ENCODE measurements at regions not wholly inside any gene's neighbourhood (a gene's known extent, or its start where the extent isn't known, plus 50 kb on each side); places are given as distances from the start of the nearest gene placed in this dataset.
"Not testable (repeated sequence)": the region's sequence is repeated elsewhere in the genome, so short reads cannot be mapped to it uniquely, and the experiment has no call there.

DNA sequence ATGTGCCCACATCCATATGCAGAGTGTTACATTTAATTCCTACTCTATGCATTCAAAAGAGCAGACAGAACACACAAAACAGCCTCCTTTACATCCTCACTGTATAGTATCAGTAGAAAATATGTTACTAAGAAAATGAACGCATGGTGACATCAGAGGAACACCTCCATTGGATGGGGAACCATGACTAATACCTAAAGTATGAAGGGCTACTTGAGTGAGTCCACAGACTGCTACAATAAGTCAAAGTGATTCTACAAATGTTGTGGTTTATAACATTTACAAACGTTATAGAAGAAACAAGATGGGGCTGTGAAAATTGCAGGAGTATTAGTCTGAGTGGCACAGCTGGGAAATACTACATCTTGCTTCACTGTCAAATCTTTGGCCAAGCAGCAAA is 1830.9 kb upstream of the PIK3C3 start:
- intact Hi-C loops (cut with micrococcal nuclease) = no loop called here
- H3K9me3 Mint-ChIP-seq (ENCODE audit: unreplicated experiment) = no peaks in the 10 kb centered on the region
- ChIA-PET POLR2A (no interaction called here), CTCF (no interaction called here)
- no peaks in the 10 kb centered on the region for H3K36me3 Mint-ChIP-seq (ENCODE audit: insufficient read depth, unreplicated experiment)
- H3K27ac Mint-ChIP-seq (ENCODE audit: low read depth, unreplicated experiment) = no peak overlapping the region
- no peak overlapping the region for H3K4me3 Mint-ChIP-seq (ENCODE audit: unreplicated experiment)
- TF ChIP-seq CTCF (IDR thresholded peaks at IDR 0.05; ENCODE audit: unreplicated experiment) = no peak
- peaks cover 15% of the 10 kb centered on the region for H3K4me1 Mint-ChIP-seq (ENCODE audit: insufficient read depth, unreplicated experiment)
- no TSS peak for BruUV-seq (replicated peaks)
- peak; percentile 61 for DNase-seq (ENCODE audit: unreplicated experiment)
- H3K27me3 Mint-ChIP-seq (ENCODE audit: insufficient read depth, unreplicated experiment) = no peaks in the 10 kb centered on the region

GRCh38 chr18:40120796-40121391 is 1834.1 kb upstream of the PIK3C3 start:
- no peaks in the 10 kb centered on the region for H3K27me3 Mint-ChIP-seq (ENCODE audit: insufficient read depth, unreplicated experiment)
- no peak for TF ChIP-seq CTCF (IDR thresholded peaks at IDR 0.05; ENCODE audit: unreplicated experiment)
- peaks cover 15% of the 10 kb centered on the region for H3K4me1 Mint-ChIP-seq (ENCODE audit: insufficient read depth, unreplicated experiment)
- no TSS peak for BruUV-seq (replicated peaks)
- H3K27ac Mint-ChIP-seq (ENCODE audit: low read depth, unreplicated experiment) = no peak overlapping the region
- no peaks in the 10 kb centered on the region for H3K36me3 Mint-ChIP-seq (ENCODE audit: insufficient read depth, unreplicated experiment)
- no peak overlapping the region for H3K4me3 Mint-ChIP-seq (ENCODE audit: unreplicated experiment)
- intact Hi-C loops (cut with micrococcal nuclease) = no loop called here
- ChIA-PET CTCF (no interaction called here), POLR2A (no interaction called here)
- H3K9me3 Mint-ChIP-seq (ENCODE audit: unreplicated experiment) = peaks cover 7% of the 10 kb centered on the region
- no peak for DNase-seq (ENCODE audit: unreplicated experiment)

- ChIA-PET CTCF (interaction anchor here (0.6 kb wide), 1 partner anchor 174 kb away, joined by 3 read pairs; no protein-coding TSS in a partner anchor), POLR2A (no interaction called here)
- intact Hi-C loops (cut with micrococcal nuclease) = no loop called here
- DNase-seq (ENCODE audit: unreplicated experiment) = no peak
- H3K36me3 Mint-ChIP-seq (ENCODE audit: insufficient read depth, unreplicated experiment) = no peaks in the 10 kb centered on the region
- no peaks in the 10 kb centered on the region for H3K27me3 Mint-ChIP-seq (ENCODE audit: insufficient read depth, unreplicated experiment)
- TF ChIP-seq CTCF (IDR thresholded peaks at IDR 0.05; ENCODE audit: unreplicated experiment) = no peak
- BruUV-seq (replicated peaks) = no TSS peak
- no peak overlapping the region for H3K27ac Mint-ChIP-seq (ENCODE audit: low read depth, unreplicated experiment)
- H3K9me3 Mint-ChIP-seq (ENCODE audit: unreplicated experiment) = peaks cover 7% of the 10 kb centered on the region
- no peak overlapping the region for H3K4me3 Mint-ChIP-seq (ENCODE audit: unreplicated experiment)
- peaks cover 15% of the 10 kb centered on the region for H3K4me1 Mint-ChIP-seq (ENCODE audit: insufficient read depth, unreplicated experiment)
These were observed 1834.7 kb upstream of the PIK3C3 start for GRCh38 chr18:40120356-40120755.

DNA sequence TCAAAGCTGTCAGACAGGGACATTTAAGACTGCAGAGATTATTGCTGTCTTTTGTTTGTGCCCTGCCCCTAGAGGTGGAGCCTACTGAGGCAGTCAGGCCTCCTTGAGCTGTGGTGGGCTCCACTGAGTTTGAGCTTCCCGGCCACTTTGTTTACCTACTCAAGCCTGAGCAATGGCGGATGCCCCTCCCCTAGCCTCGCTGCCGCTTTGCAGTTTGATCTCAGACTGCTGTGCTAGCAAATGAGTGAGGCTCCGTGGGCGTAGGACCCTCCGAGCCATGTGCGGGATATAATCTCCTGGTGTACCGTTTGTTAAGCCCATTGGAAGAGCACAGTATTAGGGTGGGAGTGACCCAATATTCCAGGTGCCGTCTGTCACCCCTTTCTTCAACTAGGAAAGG is 1835.5 kb upstream of the PIK3C3 start:
- POLR2A ChIA-PET = interaction anchor here (0.6 kb wide), 1 partner anchor 810 kb away, joined by 3 read pairs; no protein-coding TSS in a partner anchor
- H3K27ac Mint-ChIP-seq (ENCODE audit: low read depth, unreplicated experiment); H3K9me3 Mint-ChIP-seq (ENCODE audit: unreplicated experiment); intact Hi-C loops (cut with micrococcal nuclease); CTCF ChIA-PET; H3K27me3 Mint-ChIP-seq (ENCODE audit: insufficient read depth, unreplicated experiment); H3K36me3 Mint-ChIP-seq (ENCODE audit: insufficient read depth, unreplicated experiment); BruUV-seq (replicated peaks); H3K4me3 Mint-ChIP-seq (ENCODE audit: unreplicated experiment); DNase-seq (ENCODE audit: unreplicated experiment): not testable (repeated sequence)
- peaks cover 15% of the 10 kb centered on the region for H3K4me1 Mint-ChIP-seq (ENCODE audit: insufficient read depth, unreplicated experiment)

DNA sequence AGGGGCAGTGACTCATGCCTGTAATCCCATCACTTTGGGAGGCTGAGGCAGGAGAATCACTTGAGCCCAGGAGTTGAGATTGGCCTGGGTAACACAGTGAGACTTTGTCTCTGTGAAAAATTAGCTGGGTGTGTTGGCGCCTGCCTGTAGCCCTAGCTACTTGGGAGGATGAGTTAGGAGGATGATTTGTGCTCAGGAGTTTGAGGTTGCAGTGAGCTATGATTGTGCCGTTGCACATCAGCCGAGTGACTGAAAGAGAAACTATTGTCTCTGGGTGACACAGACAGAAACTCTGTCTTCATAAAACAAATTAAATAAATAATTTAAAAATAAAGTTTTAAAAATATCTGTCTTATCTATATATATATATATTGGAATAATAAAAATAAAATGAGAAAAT is 1844.6 kb upstream of the PIK3C3 start:
- ChIA-PET POLR2A (interaction anchor here (0.6 kb wide), 1 partner anchor 151 kb away, joined by 3 read pairs; no protein-coding TSS in a partner anchor), CTCF (no interaction called here)
- intact Hi-C loops (cut with micrococcal nuclease) = no loop called here
- Mint-ChIP-seq H3K4me3 (ENCODE audit: unreplicated experiment) (no peak overlapping the region), H3K27me3 (ENCODE audit: insufficient read depth, unreplicated experiment) (no peaks in the 10 kb centered on the region), H3K36me3 (ENCODE audit: insufficient read depth, unreplicated experiment) (no peaks in the 10 kb centered on the region), H3K9me3 (ENCODE audit: unreplicated experiment) (no peaks in the 10 kb centered on the region), H3K27ac (ENCODE audit: low read depth, unreplicated experiment) (no peak overlapping the region), H3K4me1 (ENCODE audit: insufficient read depth, unreplicated experiment) (peaks cover 6% of the 10 kb centered on the region)
- DNase-seq (ENCODE audit: unreplicated experiment) = no peak
- BruUV-seq (replicated peaks) = no TSS peak
- no peak for TF ChIP-seq CTCF (IDR thresholded peaks at IDR 0.05; ENCODE audit: unreplicated experiment)

Measured in MCF 10A (cell line).